ENCODE measurements at regions not wholly inside any gene's neighbourhood (a gene's known extent, or its start where the extent isn't known, plus 50 kb on each side); places are given as distances from the start of the nearest gene placed in this dataset.

DNA sequence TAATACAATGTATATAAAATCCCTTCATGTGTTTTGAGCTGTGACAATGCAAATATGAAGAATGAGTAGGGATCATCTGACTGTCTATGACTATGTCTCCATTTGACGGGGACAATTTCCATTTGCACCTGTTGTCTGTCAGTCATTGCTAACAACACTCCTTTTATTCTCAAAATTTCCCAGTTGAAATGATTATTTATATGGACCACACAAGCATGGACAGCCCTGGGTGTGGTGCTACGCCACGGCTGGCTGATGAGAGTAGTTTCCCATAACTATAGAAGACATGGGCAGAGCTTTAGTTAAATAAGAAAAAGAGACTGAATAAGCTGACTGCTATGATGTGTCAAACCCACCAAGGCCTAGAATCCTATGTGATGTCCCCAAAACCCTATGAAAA, 135.8 kb downstream of the MAP3K21 start:
- H4K20me1 ChIP-seq (replicated peaks; ENCODE audit: insufficient read depth): no peaks in the 10 kb centered on the region
- no peaks in the 10 kb centered on the region for H3K79me2 ChIP-seq (replicated peaks; ENCODE audit: insufficient read depth)
- H3K36me3 Mint-ChIP-seq (ENCODE audit: low read depth): no peaks in the 10 kb centered on the region; the same call in 1 of the 3 replicates
- TF ChIP-seq, protein P1, sequence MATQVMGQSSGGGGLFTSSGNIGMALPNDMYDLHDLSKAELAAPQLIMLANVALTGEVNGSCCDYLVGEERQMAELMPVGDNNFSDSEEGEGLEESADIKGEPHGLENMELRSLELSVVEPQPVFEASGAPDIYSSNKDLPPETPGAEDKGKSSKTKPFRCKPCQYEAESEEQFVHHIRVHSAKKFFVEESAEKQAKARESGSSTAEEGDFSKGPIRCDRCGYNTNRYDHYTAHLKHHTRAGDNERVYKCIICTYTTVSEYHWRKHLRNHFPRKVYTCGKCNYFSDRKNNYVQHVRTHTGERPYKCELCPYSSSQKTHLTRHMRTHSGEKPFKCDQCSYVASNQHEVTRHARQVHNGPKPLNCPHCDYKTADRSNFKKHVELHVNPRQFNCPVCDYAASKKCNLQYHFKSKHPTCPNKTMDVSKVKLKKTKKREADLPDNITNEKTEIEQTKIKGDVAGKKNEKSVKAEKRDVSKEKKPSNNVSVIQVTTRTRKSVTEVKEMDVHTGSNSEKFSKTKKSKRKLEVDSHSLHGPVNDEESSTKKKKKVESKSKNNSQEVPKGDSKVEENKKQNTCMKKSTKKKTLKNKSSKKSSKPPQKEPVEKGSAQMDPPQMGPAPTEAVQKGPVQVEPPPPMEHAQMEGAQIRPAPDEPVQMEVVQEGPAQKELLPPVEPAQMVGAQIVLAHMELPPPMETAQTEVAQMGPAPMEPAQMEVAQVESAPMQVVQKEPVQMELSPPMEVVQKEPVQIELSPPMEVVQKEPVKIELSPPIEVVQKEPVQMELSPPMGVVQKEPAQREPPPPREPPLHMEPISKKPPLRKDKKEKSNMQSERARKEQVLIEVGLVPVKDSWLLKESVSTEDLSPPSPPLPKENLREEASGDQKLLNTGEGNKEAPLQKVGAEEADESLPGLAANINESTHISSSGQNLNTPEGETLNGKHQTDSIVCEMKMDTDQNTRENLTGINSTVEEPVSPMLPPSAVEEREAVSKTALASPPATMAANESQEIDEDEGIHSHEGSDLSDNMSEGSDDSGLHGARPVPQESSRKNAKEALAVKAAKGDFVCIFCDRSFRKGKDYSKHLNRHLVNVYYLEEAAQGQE (IDR thresholded peaks at IDR 0.05; ENCODE audit: unreplicated experiment): no peak
- H3F3A ChIP-seq (replicated peaks; ENCODE audit: low read depth): no peaks in the 10 kb centered on the region
- H3K9me2 ChIP-seq (ENCODE audit: insufficient read depth): peaks cover 23% of the 10 kb centered on the region; the same call in 1 of the 2 replicates
- no peak overlapping the region for H3K27ac Mint-ChIP-seq
- no peak overlapping the region for H3K27ac ChIP-seq (ENCODE audit: low read depth)
- H3K4me2 ChIP-seq: no peak overlapping the region
- no peak overlapping the region for H3K4me3 ChIP-seq
- peaks cover 17% of the 10 kb centered on the region for H3K4me1 Mint-ChIP-seq
- no peak overlapping the region for H2AFZ ChIP-seq
- no peaks in the 10 kb centered on the region for H3K27me3 Mint-ChIP-seq (ENCODE audit: insufficient read depth, low read depth, poor library complexity)
- H3K4me1 ChIP-seq (ENCODE audit: insufficient read depth): peaks cover 13% of the 10 kb centered on the region; the same call in 1 of the 2 replicates
- no peak overlapping the region for H3K4me3 Mint-ChIP-seq
- no peaks in the 10 kb centered on the region for H3K27me3 ChIP-seq (ENCODE audit: insufficient read depth)
- ATAC-seq (no peak), DNase-seq (ENCODE audit: low spot score) (no peak)
- no peaks in the 10 kb centered on the region; the same call in 1 of the 3 replicates for H3K9me3 Mint-ChIP-seq
- no peaks in the 10 kb centered on the region; the same call in 1 of the 2 replicates for H3K36me3 ChIP-seq (ENCODE audit: insufficient read depth)

DNA sequence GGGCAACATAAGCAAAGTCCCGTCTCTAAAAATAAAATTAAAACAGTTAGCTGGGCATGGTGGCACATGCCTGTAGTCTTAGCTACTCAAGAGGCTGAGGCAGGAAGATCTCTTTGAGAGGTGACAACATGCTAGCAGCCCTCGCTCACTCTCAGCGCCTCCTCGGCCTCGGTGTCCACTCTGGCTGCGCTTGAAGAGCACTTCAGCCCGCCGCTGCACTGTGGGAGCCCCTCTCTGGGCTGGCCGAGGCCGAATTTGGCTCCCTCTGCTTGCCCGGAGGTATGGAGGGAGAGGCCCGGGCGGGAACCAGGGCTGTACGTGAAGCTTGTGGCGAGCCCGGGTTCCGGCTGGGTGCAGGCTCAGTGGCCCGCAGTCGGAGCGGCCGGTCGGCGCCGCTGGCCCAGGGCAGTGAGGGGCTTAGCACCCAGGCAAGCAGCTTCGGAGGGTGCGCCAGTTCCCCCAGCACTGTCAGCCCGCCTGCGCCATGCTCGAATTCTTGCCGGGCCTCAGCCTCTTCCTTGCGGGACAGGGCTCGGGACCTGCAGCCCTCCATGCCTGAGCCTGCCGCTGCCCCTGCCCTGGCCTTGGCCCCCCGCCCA, 138.3 kb downstream of the MAP3K21 start:
- H3F3A ChIP-seq (replicated peaks; ENCODE audit: low read depth): no peaks in the 10 kb centered on the region
- no peaks in the 10 kb centered on the region for H3K27me3 ChIP-seq (ENCODE audit: insufficient read depth)
- DNase-seq (ENCODE audit: low spot score) (no peak), ATAC-seq (no peak)
- Mint-ChIP-seq H3K27me3 (ENCODE audit: insufficient read depth, low read depth, poor library complexity) (no peaks in the 10 kb centered on the region), H3K9me3 (no peaks in the 10 kb centered on the region; the same call in 1 of the 3 replicates), H3K27ac (no peak overlapping the region), H3K36me3 (ENCODE audit: low read depth) (no peaks in the 10 kb centered on the region; the same call in 1 of the 3 replicates), H3K4me1 (peaks cover 20% of the 10 kb centered on the region), H3K4me3 (no peak overlapping the region)
- H3K4me3 ChIP-seq: no peak overlapping the region
- H3K27ac ChIP-seq (ENCODE audit: low read depth): no peak overlapping the region
- H3K4me1 ChIP-seq (ENCODE audit: insufficient read depth): peaks cover 11% of the 10 kb centered on the region; the same call in 1 of the 2 replicates
- no peaks in the 10 kb centered on the region for H4K20me1 ChIP-seq (replicated peaks; ENCODE audit: insufficient read depth)
- H3K79me2 ChIP-seq (replicated peaks; ENCODE audit: insufficient read depth): no peaks in the 10 kb centered on the region
- peaks cover 17% of the 10 kb centered on the region; the same call in 1 of the 2 replicates for H3K9me2 ChIP-seq (ENCODE audit: insufficient read depth)
- H3K36me3 ChIP-seq (ENCODE audit: insufficient read depth): no peaks in the 10 kb centered on the region; the same call in 1 of the 2 replicates
- no peak overlapping the region for H3K4me2 ChIP-seq
- no peak overlapping the region for H2AFZ ChIP-seq
- no peak for TF ChIP-seq STAT1 (IDR thresholded peaks at IDR 0.05; ENCODE audit: unreplicated experiment)
- TF ChIP-seq, protein P2, sequence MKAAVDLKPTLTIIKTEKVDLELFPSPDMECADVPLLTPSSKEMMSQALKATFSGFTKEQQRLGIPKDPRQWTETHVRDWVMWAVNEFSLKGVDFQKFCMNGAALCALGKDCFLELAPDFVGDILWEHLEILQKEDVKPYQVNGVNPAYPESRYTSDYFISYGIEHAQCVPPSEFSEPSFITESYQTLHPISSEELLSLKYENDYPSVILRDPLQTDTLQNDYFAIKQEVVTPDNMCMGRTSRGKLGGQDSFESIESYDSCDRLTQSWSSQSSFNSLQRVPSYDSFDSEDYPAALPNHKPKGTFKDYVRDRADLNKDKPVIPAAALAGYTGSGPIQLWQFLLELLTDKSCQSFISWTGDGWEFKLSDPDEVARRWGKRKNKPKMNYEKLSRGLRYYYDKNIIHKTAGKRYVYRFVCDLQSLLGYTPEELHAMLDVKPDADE (IDR thresholded peaks at IDR 0.05): no peak
- TF ChIP-seq JUNB (IDR thresholded peaks at IDR 0.05; ENCODE audit: unreplicated experiment): no peak
- no peak for TF ChIP-seq ZNF114 (CRISPR knock-in tag; IDR thresholded peaks at IDR 0.05)
- TF ChIP-seq CREB1 (CRISPR knock-in tag; IDR thresholded peaks at IDR 0.05; ENCODE audit: low read depth): no peak
- TF ChIP-seq, protein P3, sequence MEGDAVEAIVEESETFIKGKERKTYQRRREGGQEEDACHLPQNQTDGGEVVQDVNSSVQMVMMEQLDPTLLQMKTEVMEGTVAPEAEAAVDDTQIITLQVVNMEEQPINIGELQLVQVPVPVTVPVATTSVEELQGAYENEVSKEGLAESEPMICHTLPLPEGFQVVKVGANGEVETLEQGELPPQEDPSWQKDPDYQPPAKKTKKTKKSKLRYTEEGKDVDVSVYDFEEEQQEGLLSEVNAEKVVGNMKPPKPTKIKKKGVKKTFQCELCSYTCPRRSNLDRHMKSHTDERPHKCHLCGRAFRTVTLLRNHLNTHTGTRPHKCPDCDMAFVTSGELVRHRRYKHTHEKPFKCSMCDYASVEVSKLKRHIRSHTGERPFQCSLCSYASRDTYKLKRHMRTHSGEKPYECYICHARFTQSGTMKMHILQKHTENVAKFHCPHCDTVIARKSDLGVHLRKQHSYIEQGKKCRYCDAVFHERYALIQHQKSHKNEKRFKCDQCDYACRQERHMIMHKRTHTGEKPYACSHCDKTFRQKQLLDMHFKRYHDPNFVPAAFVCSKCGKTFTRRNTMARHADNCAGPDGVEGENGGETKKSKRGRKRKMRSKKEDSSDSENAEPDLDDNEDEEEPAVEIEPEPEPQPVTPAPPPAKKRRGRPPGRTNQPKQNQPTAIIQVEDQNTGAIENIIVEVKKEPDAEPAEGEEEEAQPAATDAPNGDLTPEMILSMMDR (conservative IDR thresholded peaks at IDR 0.05; ENCODE audit: low read depth in 2 of 2): no peak
- TF ChIP-seq EZH2 (IDR thresholded peaks at IDR 0.05; ENCODE audit: low read depth, unreplicated experiment): no peak
- TF ChIP-seq, protein P1 (IDR thresholded peaks at IDR 0.05; ENCODE audit: unreplicated experiment): no peak
- TF ChIP-seq NANOG (IDR thresholded peaks at IDR 0.05; ENCODE audit: borderline replicate concordance): no peak

Measured in GM23338 (cell line).